HG02623 (cell line): ENCODE measurements at regions not wholly inside any gene's neighbourhood (a gene's known extent, or its start where the extent isn't known, plus 50 kb on each side); places are given as distances from the start of the nearest gene placed in this dataset.
"Not testable (repeated sequence)": the region's sequence is repeated elsewhere in the genome, so short reads cannot be mapped to it uniquely, and the experiment has no call there.

Source experiments
- ATAC-seq: cut with Tn5 transposase; IDR thresholded peaks from one replicate; pipeline ENCODE4 v1.9.1; 2021; ENCODE audit warnings: moderate library complexity; ENCODE audit not compliant: unreplicated experiment

- no peak for ATAC-seq
These were observed 184.1 kb downstream of the TEX13C start for GRCh38 chrX:125503769-125504168.

- no peak for ATAC-seq
These were observed 185.5 kb downstream of the TEX13C start for GRCh38 chrX:125505207-125505606.

- no peak for ATAC-seq
These were observed 187.4 kb downstream of the TEX13C start for GRCh38 chrX:125507119-125507518.

DNA sequence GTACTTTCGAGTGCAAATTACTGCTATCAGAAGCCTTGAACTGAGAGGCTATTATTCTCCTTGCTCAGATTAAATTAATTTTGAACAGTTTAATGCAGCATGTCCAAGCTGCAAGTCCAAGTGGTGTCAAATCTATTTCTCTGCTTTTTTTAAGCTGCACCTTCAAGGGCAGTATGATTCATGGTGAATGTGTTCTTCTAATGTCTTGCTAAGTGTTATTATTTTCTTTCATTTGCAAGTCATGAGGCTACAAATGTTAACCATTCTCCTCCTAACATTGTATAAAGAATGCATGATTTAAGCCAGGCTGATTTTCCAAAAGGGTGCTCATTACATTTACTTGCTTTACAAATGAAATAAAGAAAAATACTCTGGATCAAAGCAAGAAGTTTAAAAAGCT, 200.4 kb downstream of the TEX13C start:
- ATAC-seq, result no peak

DNA sequence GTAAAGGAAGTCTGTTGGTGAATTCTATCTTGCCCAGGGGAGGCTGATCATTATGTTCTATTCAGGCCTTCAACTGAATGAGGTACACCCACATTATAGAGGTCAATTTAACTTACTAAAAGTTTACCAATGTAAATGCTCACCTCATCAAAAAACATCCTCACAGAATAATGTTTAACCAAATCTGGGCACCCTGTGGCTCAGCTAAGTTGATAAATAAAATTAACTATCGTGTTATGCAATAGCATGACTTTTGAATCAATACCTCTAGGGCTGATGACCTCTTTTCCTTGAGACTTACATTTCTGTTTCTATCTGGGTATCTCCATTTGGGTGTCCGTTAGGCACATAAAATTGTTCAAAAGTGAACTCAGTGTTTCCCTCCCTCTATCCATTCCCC, 203.1 kb downstream of the TEX13C start:
- no peak for ATAC-seq

- ATAC-seq, result no peak
These were observed 212.9 kb downstream of the TEX13C start for GRCh38 chrX:125532411-125533089.

DNA sequence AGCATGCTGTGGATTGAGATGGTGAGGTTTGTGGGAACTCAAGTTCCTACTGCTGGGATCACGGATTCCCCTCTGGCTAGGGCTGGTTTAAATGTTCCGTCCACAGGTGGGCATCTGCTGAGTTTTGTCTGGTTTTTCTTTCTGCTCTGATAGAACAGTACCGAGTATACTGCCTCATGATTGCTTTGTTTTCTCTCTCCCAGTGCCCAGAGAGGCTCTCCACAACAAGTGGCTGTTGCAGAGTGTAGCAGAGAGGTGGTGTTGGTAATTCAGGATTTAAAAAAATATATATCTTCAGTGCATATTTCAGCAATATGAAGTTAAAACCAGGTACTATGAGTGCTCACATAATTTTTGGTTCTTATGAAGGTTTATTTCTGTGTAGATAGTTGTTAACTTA, 213.7 kb downstream of the TEX13C start:
- ATAC-seq, result no peak

DNA sequence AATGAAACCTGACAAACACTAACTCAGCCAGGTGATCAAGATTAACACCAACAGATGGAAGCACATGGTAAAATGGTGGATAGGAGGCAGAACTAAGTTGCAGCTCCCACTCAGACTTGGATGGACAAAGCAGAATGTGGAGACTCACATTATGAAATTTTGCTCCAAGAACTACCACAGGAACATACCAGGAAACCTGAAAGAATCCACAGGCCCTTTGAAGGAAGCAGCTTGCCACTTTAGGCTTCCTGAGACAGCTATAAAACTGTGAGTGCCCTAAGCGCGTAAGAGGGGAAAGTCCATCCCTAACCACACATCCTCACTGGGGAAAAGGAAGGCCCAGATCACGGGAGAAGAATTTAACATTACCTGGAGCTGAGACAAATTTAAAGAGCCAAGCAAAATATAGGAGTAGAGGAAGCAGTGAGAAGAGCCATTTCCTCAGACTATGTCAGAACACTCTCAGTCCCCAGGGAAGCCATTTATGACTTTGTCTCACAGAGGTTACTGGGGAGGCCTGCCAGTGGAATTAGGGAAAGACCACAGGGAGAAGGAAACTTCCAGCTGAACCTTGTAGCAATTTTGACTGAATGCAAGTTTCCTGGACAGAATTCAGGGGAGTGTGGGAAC, 224.5 kb downstream of the TEX13C start:
- no peak for ATAC-seq

DNA sequence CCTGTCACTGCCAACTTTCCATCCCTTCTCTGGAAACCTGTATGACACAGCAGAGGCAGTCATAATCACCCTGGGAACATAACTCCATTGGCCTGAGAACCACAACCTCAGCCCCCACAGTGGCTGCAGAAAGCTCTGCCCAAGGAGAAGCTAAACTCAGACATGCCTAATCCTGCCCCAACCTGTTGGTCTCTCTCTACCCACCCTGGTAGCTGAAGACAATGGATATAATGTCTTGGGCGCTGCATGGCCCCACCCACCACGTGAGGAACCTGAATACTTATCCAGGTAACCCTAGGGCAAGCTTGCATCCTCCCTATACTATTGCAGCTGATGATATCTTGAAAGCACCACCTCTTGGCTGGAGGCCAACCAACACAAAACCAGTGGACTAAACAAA, 225.2 kb downstream of the TEX13C start:
- no peak for ATAC-seq

DNA sequence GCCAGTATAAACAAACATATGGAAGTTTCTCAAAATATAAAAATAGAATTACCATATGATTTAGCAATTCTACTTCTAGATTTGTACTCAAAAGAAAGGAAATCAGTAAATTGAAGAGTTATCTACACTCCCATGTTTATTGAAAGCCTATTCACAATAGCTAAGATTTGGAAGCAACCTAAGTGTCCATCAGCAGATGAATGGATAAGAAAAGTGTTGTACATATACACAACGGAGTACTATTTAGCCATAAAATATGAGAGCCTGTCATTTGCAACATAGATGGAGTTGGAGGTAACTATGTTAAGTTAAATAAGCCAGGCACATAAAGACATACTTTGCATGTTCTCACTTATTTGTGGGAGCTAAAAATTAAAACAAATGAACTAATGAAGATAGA, 257.8 kb downstream of the TEX13C start:
- ATAC-seq, result no peak

DNA sequence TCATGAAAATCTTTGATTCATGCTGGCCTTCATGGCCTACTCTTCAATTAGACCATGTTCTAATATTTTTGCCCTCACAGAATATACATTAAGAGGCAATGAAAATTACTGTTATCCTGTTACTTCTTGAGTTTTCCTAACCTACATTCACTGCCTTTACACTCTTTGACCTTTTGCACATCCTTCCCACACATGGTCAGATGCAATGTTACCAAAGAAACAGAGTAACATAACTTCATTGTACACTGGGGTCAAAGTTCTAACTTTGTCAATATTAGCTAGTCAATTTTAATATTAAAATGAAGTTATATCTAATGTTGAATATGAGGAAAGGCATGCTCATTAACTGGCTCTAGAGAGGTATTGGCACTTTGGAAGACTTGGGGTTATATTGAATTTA, 284.8 kb downstream of the TEX13C start:
- no peak for ATAC-seq

DNA sequence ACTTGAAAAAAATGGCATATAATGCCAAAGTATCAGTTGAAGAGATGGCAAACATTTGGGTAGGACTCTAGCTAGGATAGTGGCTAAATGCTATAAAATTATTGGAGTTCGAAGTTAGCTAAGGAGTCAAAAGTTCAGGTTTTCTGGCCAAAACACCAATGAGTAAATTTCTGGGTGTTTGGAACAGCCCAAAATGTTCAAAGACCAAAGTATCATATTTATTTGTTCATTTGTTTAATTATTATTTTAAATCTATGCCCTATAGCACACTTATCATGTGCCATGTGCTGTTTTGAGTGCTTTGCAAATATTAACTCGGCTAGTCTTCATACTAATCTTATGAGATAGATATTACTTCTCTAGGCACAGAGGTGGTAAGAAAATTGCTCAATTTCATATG, 285.5 kb downstream of the TEX13C start:
- ATAC-seq, result no peak

DNA sequence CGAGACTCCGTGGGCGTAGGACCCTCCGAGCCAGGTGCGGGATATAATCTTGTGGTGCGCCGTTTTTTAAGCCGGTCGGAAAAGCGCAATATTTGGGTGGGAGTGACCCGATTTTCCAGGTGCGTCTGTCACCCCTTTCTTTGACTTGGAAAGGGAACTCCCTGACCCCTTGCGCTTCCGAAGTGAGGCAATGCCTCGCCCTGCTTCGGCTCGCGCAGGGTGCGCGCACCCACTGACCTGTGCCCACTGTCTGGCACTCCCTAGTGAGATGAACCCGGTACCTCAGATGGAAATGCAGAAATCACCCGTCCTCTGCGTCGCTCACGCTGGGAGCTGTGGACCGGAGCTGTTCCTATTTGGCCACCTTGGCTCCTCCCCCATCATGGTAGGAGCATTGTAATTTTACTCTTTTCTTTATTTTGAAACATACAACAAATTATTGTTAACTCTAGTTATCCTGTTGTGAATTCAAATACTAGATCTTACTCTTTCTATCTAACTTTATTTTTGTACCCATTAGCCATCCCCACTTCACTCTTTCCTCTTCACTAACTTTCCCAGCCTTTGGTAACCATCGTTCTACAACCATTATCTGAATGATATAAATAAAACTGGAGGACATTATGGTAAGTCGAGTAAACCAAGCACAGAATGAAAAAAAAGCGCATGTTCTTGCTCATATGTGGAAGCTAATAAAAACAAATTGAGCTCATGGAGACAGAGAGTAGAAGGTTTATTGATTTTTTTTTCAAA, 295.1 kb downstream of the TEX13C start:
- ATAC-seq, result not testable (repeated sequence)

GRCh38 chrX:125620715-125621587, 301.3 kb downstream of the TEX13C start:
- ATAC-seq, result no peak

- ATAC-seq, result no peak
These were observed 301.9 kb downstream of the TEX13C start for GRCh38 chrX:125621588-125621927.

DNA sequence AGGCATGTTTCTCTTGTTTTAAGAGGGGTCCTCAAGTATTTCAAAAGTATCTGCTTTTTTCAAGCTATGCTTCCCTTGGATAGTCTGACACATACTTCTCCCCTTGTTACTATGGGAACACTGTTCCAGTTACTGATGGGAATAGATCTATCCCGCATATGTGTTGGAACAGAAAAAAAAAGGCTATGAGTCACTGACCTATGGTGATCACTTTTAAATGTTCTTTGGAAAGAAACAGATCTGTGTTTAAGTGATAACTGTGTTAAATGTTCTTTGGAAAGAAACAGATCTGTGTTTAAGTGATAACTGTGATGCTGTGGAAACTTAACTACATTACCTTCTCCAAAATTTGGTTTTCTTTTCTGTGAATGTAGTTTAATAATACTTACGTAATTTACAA, 303.2 kb downstream of the TEX13C start:
- no peak for ATAC-seq

GRCh38 chrX:125627676-125628075, 308.0 kb downstream of the TEX13C start:
- ATAC-seq, result no peak

DNA sequence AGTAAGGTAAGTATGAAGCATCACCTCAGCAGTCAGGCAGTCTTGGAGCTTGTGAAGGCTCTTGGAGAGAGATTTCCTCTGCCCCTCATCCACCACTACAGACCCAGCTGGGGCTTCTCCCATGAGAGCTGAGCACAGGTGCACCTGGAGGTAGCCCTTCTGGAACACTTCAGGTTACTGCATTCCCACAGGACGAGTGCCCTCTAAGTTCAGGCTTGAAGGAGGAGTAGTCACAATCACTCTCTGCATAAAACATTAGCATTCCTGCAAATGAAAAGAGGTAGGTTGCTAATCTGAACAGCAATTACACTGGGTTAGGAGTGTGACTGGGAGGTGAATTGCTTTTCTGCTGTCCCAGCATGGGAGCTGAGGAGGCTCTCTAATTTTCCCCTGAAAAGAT, 308.8 kb downstream of the TEX13C start:
- no peak for ATAC-seq

DNA sequence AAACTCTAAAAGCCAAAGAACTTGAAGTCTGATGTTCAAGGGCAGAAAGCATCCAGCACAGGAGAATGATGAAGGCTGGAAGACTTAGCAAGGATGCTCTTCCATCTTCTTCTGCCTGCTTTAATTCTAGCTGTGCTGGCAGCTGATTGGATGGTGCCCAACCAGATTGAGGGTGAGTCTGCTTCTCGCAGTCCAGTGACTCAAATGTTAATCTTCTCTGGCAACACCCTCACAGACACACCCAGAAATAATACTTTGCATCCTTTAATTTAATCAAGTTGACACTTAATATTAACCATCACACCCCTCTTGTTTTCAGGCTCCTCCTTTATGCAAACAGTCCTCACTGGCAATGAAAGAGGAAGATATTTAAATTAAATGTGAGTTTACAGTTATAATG, 321.7 kb downstream of the TEX13C start:
- no peak for ATAC-seq

DNA sequence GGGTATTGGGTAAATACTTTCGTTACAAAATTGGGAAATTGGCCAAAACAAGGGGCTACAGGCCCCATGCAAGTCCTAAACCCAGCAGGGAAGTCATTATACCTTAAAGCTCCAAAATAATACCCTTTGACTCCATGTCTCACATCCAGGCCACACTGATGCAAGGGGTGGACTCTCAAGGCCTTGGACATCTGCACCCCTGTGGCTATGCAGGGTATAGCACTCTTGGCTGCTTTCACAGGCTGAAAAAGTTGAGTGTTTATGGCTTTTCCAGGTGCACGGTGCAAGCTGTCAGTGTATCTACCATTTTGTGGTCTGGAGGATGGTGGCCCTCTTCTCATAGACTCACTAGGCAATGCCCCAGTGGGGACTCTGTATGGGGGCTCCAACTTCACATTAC, 326.5 kb downstream of the TEX13C start:
- ATAC-seq, result no peak

DNA sequence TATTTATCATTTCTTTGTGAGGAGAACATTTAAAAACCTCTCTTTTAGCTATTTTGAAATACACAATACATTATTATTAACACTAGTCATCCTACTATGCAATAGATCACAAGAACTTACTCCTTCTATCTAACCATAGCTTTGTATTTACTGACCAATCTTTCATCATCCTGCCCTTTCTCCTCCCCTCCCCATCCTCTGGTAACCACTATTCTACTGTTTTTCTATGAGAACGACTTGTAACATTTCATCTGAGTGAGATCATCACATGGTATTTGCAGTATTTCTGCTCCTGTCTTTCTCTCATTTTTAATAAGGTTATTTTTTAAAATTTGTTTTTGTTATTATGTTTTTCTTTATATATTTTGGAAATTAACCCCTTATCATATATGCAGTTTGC, 331.8 kb downstream of the TEX13C start:
- no peak for ATAC-seq
